HepG2 (cell line): ENCODE measurements at regions not wholly inside any gene's neighbourhood (a gene's known extent, or its start where the extent isn't known, plus 50 kb on each side); places are given as distances from the start of the nearest gene placed in this dataset.

Experiments
- CREM ChIP-seq, 2 experiments: sonication (generic) in 1 of 2; formaldehyde crosslinking in 1 of 2; IDR thresholded peaks; 2 replicates each; pipeline versions ENCODE4 v1.4.0 to v1.6.1; 2016 to 2020; ENCODE audit warnings: antibody characterized with exemption in 1 of 2, mild to moderate bottlenecking in 1 of 2, missing genetic modification reagents in 1 of 2
- DNMT3B ChIP-seq: conservative IDR thresholded peaks from 2 replicates; pipeline ENCODE4 v1.6.1; 2016; ENCODE audit warnings: missing biosample characterization, control low read depth
- FOXK1 ChIP-seq: sonication (generic); formaldehyde crosslinking; IDR thresholded peaks from 2 replicates; pipeline ENCODE4 v1.4.0; 2020; ENCODE audit warnings: low read depth, missing genetic modification reagents, borderline replicate concordance
- HOXA9 ChIP-seq: sonication (generic); formaldehyde crosslinking; IDR thresholded peaks from 2 replicates; pipeline ENCODE4 v1.8.1; 2022; ENCODE audit warnings: missing genetic modification reagents, mild to moderate bottlenecking, moderate library complexity, borderline replicate concordance
- KAT8 ChIP-seq: IDR thresholded peaks from 2 replicates; pipeline ENCODE4 v1.6.1; 2016; ENCODE audit warnings: missing genetic modification reagents, missing compliant biosample characterization
- MED8 ChIP-seq: sonication (generic); formaldehyde crosslinking; IDR thresholded peaks from 2 replicates; pipeline ENCODE4 v1.8.1; 2023; ENCODE audit warnings: mild to moderate bottlenecking, missing genetic modification reagents; ENCODE audit not compliant: insufficient replicate concordance
- NFE2 ChIP-seq: sonication (generic); formaldehyde crosslinking; IDR thresholded peaks from 2 replicates; pipeline ENCODE4 v1.4.0; 2020; ENCODE audit warnings: missing genetic modification reagents
- NR2F1 ChIP-seq, 2 experiments: fragments of 450-650 bp in 1 of 2; formaldehyde crosslinking in 1 of 2; IDR thresholded peaks; 2 replicates each; pipeline versions ENCODE4 v1.5.0 to v1.6.1; 2016 to 2020; ENCODE audit warnings: mild to moderate bottlenecking in 1 of 2, missing compliant biosample characterization in 1 of 2, missing genetic modification reagents in 1 of 2, moderate library complexity in 1 of 2
- PHF21A ChIP-seq: sonication (generic); formaldehyde crosslinking; IDR thresholded peaks from 2 replicates; pipeline ENCODE4 v1.5.0; 2020; ENCODE audit warnings: mild to moderate bottlenecking, missing genetic modification reagents
- SOX13 ChIP-seq, 3 experiments: fragments of 450-650 bp in 1 of 3; sonication (generic) in 1 of 3; formaldehyde crosslinking in 1 of 3; IDR thresholded peaks in 2 of 3; conservative IDR thresholded peaks in 1 of 3; 2 replicates each; pipeline versions ENCODE4 v1.5.0 to v1.6.1; 2016 to 2020; ENCODE audit warnings: antibody characterized with exemption in 1 of 3, mild to moderate bottlenecking in 1 of 3, missing compliant biosample characterization in 1 of 3, missing genetic modification reagents in 1 of 3, moderate library complexity in 1 of 3
- ZFP41 ChIP-seq: sonication (generic); formaldehyde crosslinking; IDR thresholded peaks from 2 replicates; pipeline ENCODE4 v1.4.0; 2020; ENCODE audit warnings: mild to moderate bottlenecking, missing genetic modification reagents, borderline replicate concordance
- ZNF431 ChIP-seq: sonication (generic); formaldehyde crosslinking; IDR thresholded peaks from 2 replicates; pipeline ENCODE4 v1.9.0; 2022; ENCODE audit warnings: missing genetic modification reagents, low read depth, mild to moderate bottlenecking, borderline replicate concordance
- ZNF614 ChIP-seq: IDR thresholded peaks from 2 replicates; pipeline ENCODE4 v1.6.1; 2018; ENCODE audit warnings: missing biosample characterization, missing genetic modification reagents, inconsistent platforms, borderline replicate concordance
- TF ChIP-seq, protein P1 (sequence below), 2 experiments: sonication (generic) in 1 of 2; formaldehyde crosslinking in 1 of 2; IDR thresholded peaks; 2 replicates each; pipeline versions ENCODE4 v1.5.1 to v1.6.1; 2011 to 2020; ENCODE audit warnings: borderline replicate concordance in 1 of 2, low read depth in 1 of 2, low read length in 1 of 2, mild to moderate bottlenecking in 1 of 2, missing genetic modification reagents in 1 of 2, moderate library complexity in 1 of 2
- TF ChIP-seq, protein P2 (sequence below): IDR thresholded peaks from 2 replicates; pipeline ENCODE4 v1.6.1; 2012; ENCODE audit warnings: inconsistent platforms
- TF ChIP-seq, protein P3 (sequence below): IDR thresholded peaks from 2 replicates; pipeline ENCODE4 v1.6.1; 2016; ENCODE audit warnings: low read depth
- TF ChIP-seq, protein P4 (sequence below), 2 experiments: sonication (generic) in 1 of 2; formaldehyde crosslinking in 1 of 2; IDR thresholded peaks; 2 replicates each; pipeline versions ENCODE4 v1.4.0 to v1.6.1; 2016 to 2020; ENCODE audit warnings: borderline replicate concordance in 1 of 2, low read depth in 1 of 2, mild to moderate bottlenecking in 1 of 2, missing genetic modification reagents in 1 of 2

DNA sequence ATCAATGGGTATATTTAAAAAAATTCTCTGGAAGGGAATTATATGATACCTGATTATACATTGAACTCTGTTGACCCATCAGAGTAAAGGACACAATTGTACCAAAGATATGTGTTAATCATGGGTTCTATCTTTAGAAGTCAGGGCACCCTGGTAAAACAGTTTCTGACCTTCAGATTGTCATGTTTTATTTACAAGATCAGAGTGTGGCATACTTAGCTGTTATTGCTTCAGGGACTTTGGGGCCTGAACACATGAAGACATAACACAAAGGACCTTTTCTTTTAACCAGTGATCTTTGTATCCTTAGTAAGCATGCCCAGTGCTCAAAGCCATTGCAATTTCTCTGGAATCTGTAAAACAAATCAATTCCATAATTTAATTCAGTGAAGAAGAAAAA is 204.8 kb upstream of the RPS6KA3 start (continued):
- TF ChIP-seq NFE2 (CRISPR knock-in tag) (no peak), PHF21A (CRISPR knock-in tag) (0 out of 2 replicates have a peak, but pooled peaks have one; percentile 32), MED8 (CRISPR knock-in tag) (peak; percentile 85), ZFP41 (CRISPR knock-in tag) (no peak), NR2F1 (CRISPR knock-in tag; IDR thresholded peaks at IDR 0.05) (peak; percentile 32 to 50; a peak in 2 of 4 replicates), DNMT3B (CRISPR knock-in tag) (no peak), KAT8 (CRISPR knock-in tag) (peak; percentile 40; the same call in 1 of the 2 replicates), FOXK1 (CRISPR knock-in tag) (peak; percentile 58; the same call in 1 of the 2 replicates), CREM (IDR thresholded peaks at IDR 0.05) (peak; percentile 88), CREM (CRISPR knock-in tag; IDR thresholded peaks at IDR 0.05) (no peak), ZNF431 (no peak), SOX13 (IDR thresholded peaks at IDR 0.05) (peak; percentile 57; the same call in 1 of the 2 replicates), SOX13 (CRISPR knock-in tag; conservative IDR thresholded peaks at IDR 0.05 in 1 of 2, IDR thresholded peaks at IDR 0.05 in 1 of 2) (peak in 1 of 2 experiments; percentile 91; a peak in 2 of 4 replicates), HOXA9 (CRISPR knock-in tag) (no peak), ZNF614 (CRISPR knock-in tag) (0 out of 2 replicates have a peak, but pooled peaks have one; percentile 19)
- TF ChIP-seq, protein P1, sequence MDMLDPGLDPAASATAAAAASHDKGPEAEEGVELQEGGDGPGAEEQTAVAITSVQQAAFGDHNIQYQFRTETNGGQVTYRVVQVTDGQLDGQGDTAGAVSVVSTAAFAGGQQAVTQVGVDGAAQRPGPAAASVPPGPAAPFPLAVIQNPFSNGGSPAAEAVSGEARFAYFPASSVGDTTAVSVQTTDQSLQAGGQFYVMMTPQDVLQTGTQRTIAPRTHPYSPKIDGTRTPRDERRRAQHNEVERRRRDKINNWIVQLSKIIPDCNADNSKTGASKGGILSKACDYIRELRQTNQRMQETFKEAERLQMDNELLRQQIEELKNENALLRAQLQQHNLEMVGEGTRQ (IDR thresholded peaks at IDR 0.05; ENCODE audit: low read depth, low read length): no peak
- TF ChIP-seq, protein P1 (CRISPR knock-in tag; IDR thresholded peaks at IDR 0.05; ENCODE audit: borderline replicate concordance): no peak
- TF ChIP-seq, protein P2, sequence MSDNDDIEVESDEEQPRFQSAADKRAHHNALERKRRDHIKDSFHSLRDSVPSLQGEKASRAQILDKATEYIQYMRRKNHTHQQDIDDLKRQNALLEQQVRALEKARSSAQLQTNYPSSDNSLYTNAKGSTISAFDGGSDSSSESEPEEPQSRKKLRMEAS: 0 out of 2 replicates have a peak, but pooled peaks have one; percentile 25
- TF ChIP-seq, protein P3, sequence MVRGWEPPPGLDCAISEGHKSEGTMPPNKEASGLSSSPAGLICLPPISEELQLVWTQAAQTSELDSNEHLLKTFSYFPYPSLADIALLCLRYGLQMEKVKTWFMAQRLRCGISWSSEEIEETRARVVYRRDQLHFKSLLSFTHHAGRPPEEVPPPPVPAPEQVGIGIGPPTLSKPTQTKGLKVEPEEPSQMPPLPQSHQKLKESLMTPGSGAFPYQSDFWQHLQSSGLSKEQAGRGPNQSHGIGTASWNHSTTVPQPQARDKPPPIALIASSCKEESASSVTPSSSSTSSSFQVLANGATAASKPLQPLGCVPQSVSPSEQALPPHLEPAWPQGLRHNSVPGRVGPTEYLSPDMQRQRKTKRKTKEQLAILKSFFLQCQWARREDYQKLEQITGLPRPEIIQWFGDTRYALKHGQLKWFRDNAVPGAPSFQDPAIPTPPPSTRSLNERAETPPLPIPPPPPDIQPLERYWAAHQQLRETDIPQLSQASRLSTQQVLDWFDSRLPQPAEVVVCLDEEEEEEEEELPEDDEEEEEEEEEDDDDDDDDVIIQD (CRISPR knock-in tag): peak; percentile 63; the same call in 1 of the 2 replicates
- TF ChIP-seq, protein P4, sequence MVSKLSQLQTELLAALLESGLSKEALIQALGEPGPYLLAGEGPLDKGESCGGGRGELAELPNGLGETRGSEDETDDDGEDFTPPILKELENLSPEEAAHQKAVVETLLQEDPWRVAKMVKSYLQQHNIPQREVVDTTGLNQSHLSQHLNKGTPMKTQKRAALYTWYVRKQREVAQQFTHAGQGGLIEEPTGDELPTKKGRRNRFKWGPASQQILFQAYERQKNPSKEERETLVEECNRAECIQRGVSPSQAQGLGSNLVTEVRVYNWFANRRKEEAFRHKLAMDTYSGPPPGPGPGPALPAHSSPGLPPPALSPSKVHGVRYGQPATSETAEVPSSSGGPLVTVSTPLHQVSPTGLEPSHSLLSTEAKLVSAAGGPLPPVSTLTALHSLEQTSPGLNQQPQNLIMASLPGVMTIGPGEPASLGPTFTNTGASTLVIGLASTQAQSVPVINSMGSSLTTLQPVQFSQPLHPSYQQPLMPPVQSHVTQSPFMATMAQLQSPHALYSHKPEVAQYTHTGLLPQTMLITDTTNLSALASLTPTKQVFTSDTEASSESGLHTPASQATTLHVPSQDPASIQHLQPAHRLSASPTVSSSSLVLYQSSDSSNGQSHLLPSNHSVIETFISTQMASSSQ (IDR thresholded peaks at IDR 0.05; ENCODE audit: low read depth): peak; percentile 61
- TF ChIP-seq, protein P4 (CRISPR knock-in tag; IDR thresholded peaks at IDR 0.05; ENCODE audit: borderline replicate concordance): peak; percentile 75; the same call in 1 of the 2 replicates
